ENCODE measurements at regions not wholly inside any gene's neighbourhood (a gene's known extent, or its start where the extent isn't known, plus 50 kb on each side); places are given as distances from the start of the nearest gene placed in this dataset.
A peak's percentile ranks its signal among the peaks of the same experiment; 100 is the strongest.

DNA sequence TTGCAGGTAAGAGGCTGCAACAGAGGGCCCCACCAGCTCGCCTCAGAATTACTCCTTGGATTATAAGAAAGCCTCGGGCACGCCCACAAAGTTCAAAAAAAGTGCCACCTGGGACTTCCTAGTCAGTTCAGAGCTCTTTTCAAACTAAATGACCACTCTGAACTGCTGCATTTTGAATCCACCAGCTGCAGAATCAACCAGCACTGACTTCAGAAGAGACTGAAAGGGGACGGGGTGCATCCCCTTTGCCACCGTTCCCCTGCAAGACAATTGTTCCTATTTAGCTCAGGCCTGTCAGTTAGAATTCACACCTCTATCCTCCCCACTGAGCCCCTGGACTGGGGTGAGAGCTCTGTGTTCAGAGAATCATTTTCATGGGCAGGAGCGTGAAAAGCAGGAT lies 181.4 kb upstream of the GADL1 start:
- Mint-ChIP-seq H3K27ac (no peak overlapping the region), H3K36me3 (ENCODE audit: low read depth) (no peaks in the 10 kb centered on the region), H3K9me3 (peaks cover 10% of the 10 kb centered on the region), H3K4me3 (no peak overlapping the region), H3K27me3 (no peaks in the 10 kb centered on the region), H3K4me1 (ENCODE audit: low read depth) (peaks cover 14% of the 10 kb centered on the region)
- POLR2A ChIA-PET = interaction anchor here (0.6 kb wide), 1 partner anchor 1395 kb away, joined by 3 read pairs; no protein-coding TSS in a partner anchor
- TF ChIP-seq CTCF (IDR thresholded peaks at IDR 0.05) = no peak
- CTCF ChIA-PET = interaction anchor here (2.1 kb wide), 1 partner anchor 56 kb away, joined by 7 read pairs; no protein-coding TSS in a partner anchor
- DNase-seq (no peak), ATAC-seq (no peak)
- intact Hi-C loops (cut with micrococcal nuclease) = no loop called here

GRCh38 chr3:31077021-31077601 lies 182.7 kb upstream of the GADL1 start:
- Mint-ChIP-seq H3K27me3 (no peaks in the 10 kb centered on the region), H3K27ac (peak overlapping the region; percentile 22), H3K4me3 (no peak overlapping the region), H3K4me1 (ENCODE audit: low read depth) (peaks cover 14% of the 10 kb centered on the region), H3K9me3 (peaks cover 7% of the 10 kb centered on the region), H3K36me3 (ENCODE audit: low read depth) (no peaks in the 10 kb centered on the region)
- intact Hi-C loops (cut with micrococcal nuclease) = no loop called here
- CTCF ChIA-PET = interaction anchor here (0.7 to 2.1 kb wide), 2 partner anchors 16 to 54 kb away, joined by 3 to 7 read pairs; no protein-coding TSS in a partner anchor
- peak; percentile 98 for ATAC-seq
- no peak for TF ChIP-seq CTCF (IDR thresholded peaks at IDR 0.05)
- POLR2A ChIA-PET = interaction anchor here (0.9 kb wide), 1 partner anchor 25 kb away, joined by 4 read pairs; no protein-coding TSS in a partner anchor
- DNase-seq = peak; percentile 53

GRCh38 chr3:31077826-31078225 lies 183.4 kb upstream of the GADL1 start:
- intact Hi-C loops (cut with micrococcal nuclease) = no loop called here
- TF ChIP-seq CTCF (IDR thresholded peaks at IDR 0.05) = no peak

GRCh38 chr3:31079689-31080088 lies 185.2 kb upstream of the GADL1 start:
- H3K9me3 Mint-ChIP-seq = no peaks in the 10 kb centered on the region
- no peak for TF ChIP-seq CTCF (IDR thresholded peaks at IDR 0.05)
- DNase-seq = no peak
- POLR2A ChIA-PET = no interaction called here
- H3K36me3 Mint-ChIP-seq (ENCODE audit: low read depth) = no peaks in the 10 kb centered on the region
- CTCF ChIA-PET = interaction anchor here (0.9 kb wide), 1 partner anchor 9 kb away, joined by 3 read pairs; no protein-coding TSS in a partner anchor
- ATAC-seq = no peak
- no peak overlapping the region for H3K4me3 Mint-ChIP-seq
- no peaks in the 10 kb centered on the region for H3K27me3 Mint-ChIP-seq
- peaks cover 14% of the 10 kb centered on the region for H3K4me1 Mint-ChIP-seq (ENCODE audit: low read depth)
- no peak overlapping the region for H3K27ac Mint-ChIP-seq
- intact Hi-C loops (cut with micrococcal nuclease) = no loop called here

More at GRCh38 chr3:31077826-31078225, 183.4 kb upstream of the GADL1 start:
- Mint-ChIP-seq H3K36me3 (ENCODE audit: low read depth) (no peaks in the 10 kb centered on the region), H3K4me3 (no peak overlapping the region), H3K27me3 (no peaks in the 10 kb centered on the region), H3K27ac (no peak overlapping the region), H3K9me3 (peaks cover 2% of the 10 kb centered on the region), H3K4me1 (ENCODE audit: low read depth) (peaks cover 14% of the 10 kb centered on the region)
- ChIA-PET POLR2A (interaction anchor here (0.9 kb wide), 1 partner anchor 25 kb away, joined by 4 read pairs; no protein-coding TSS in a partner anchor), CTCF (interaction anchor here (2.1 kb wide), 1 partner anchor 54 kb away, joined by 7 read pairs; no protein-coding TSS in a partner anchor)
- ATAC-seq = no peak
- no peak for DNase-seq

GRCh38 chr3:31081018-31081662 lies 186.7 kb upstream of the GADL1 start:
- ATAC-seq (no peak), DNase-seq (no peak)
- ChIA-PET POLR2A (no interaction called here), CTCF (no interaction called here)
- Mint-ChIP-seq H3K36me3 (ENCODE audit: low read depth) (no peaks in the 10 kb centered on the region), H3K4me3 (no peak overlapping the region), H3K27ac (no peak overlapping the region), H3K4me1 (ENCODE audit: low read depth) (peaks cover 12% of the 10 kb centered on the region), H3K27me3 (no peaks in the 10 kb centered on the region), H3K9me3 (no peaks in the 10 kb centered on the region)
- no peak for TF ChIP-seq CTCF (IDR thresholded peaks at IDR 0.05)
- intact Hi-C loops (cut with micrococcal nuclease) = no loop called here
